ENCODE measurements at regions not wholly inside any gene's neighbourhood (a gene's known extent, or its start where the extent isn't known, plus 50 kb on each side); places are given as distances from the start of the nearest gene placed in this dataset.

GRCh38 chrX:39162322-39162735 lies 361.1 kb downstream of the MID1IP1 start:
- DNase-seq (ENCODE audit: low read depth): no peak
- no peak overlapping the region for H3K9ac ChIP-seq (ENCODE audit: low read length)
- no peaks in the 10 kb centered on the region for H3K9me3 ChIP-seq (ENCODE audit: control insufficient read depth, low read length)
- no peaks in the 10 kb centered on the region for H3K36me3 ChIP-seq (ENCODE audit: control insufficient read depth, insufficient read depth, low read length, severe bottlenecking)
- H3K27me3 ChIP-seq (replicated peaks; ENCODE audit: control insufficient read depth, insufficient read depth, low read length): peaks cover 76% of the 10 kb centered on the region
- no peaks in the 10 kb centered on the region for H3K4me1 ChIP-seq (ENCODE audit: control insufficient read depth, insufficient read depth, low read length)
- H3K4me3 ChIP-seq (ENCODE audit: low read length): no peak overlapping the region

DNA sequence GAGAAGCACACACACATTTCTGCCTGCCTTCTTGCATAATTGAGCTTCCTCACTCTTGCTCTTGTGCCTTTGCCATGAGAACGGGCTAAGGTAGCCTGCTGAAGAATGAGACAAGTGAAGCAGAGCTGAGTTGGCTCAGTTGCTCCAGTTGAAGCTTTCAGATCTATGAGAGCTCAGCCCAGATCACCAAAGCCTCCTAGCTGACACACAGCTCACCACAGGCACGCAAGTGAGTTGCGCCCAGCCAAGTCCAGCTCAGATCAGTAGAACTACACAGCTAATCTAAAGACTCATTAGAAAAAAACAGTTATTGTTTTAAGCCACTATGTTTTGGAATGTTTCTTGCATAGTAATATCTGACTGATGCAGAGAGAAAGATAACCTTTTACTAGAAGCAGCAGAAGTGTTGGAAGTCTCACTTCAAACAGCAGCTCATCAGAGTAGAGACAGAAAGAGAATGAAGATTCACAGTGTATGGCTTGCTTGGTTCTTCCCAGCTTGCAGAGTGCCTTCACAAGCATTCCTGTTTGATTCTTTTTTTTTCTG lies 362.4 kb downstream of the MID1IP1 start:
- no peaks in the 10 kb centered on the region for H3K9me3 ChIP-seq (ENCODE audit: control insufficient read depth, low read length)
- DNase-seq (ENCODE audit: low read depth): no peak
- H3K9ac ChIP-seq (ENCODE audit: low read length): no peak overlapping the region
- H3K4me1 ChIP-seq (ENCODE audit: control insufficient read depth, insufficient read depth, low read length): no peaks in the 10 kb centered on the region
- no peak overlapping the region for H3K4me3 ChIP-seq (ENCODE audit: low read length)
- H3K36me3 ChIP-seq (ENCODE audit: control insufficient read depth, insufficient read depth, low read length, severe bottlenecking): no peaks in the 10 kb centered on the region
- H3K27me3 ChIP-seq (replicated peaks; ENCODE audit: control insufficient read depth, insufficient read depth, low read length): peaks cover 74% of the 10 kb centered on the region

DNA sequence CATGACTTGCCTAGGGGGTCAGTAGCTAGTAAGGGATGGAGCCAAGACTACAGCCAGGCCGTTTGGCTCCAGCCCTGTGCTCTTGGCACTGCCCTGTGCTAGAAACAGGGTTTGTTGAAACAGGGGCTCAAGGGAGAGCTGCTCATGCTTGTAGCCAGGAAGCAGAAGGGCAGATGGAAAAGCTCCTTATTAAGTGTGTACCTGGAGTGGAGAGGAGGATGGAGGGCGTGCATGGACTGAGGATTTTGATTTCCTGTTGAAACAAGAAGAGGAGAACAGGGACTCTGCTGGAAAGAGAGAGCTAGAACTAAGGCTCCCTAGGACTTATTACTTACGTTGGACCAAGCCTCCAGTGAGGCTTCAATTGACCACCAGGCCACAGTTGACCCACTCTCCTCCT lies 363.0 kb downstream of the MID1IP1 start:
- H3K4me3 ChIP-seq (ENCODE audit: low read length): no peak overlapping the region
- no peaks in the 10 kb centered on the region for H3K4me1 ChIP-seq (ENCODE audit: control insufficient read depth, insufficient read depth, low read length)
- no peak for DNase-seq (ENCODE audit: low read depth)
- H3K36me3 ChIP-seq (ENCODE audit: control insufficient read depth, insufficient read depth, low read length, severe bottlenecking): no peaks in the 10 kb centered on the region
- H3K27me3 ChIP-seq (replicated peaks; ENCODE audit: control insufficient read depth, insufficient read depth, low read length): peaks cover 74% of the 10 kb centered on the region
- no peaks in the 10 kb centered on the region for H3K9me3 ChIP-seq (ENCODE audit: control insufficient read depth, low read length)
- no peak overlapping the region for H3K9ac ChIP-seq (ENCODE audit: low read length)

DNA sequence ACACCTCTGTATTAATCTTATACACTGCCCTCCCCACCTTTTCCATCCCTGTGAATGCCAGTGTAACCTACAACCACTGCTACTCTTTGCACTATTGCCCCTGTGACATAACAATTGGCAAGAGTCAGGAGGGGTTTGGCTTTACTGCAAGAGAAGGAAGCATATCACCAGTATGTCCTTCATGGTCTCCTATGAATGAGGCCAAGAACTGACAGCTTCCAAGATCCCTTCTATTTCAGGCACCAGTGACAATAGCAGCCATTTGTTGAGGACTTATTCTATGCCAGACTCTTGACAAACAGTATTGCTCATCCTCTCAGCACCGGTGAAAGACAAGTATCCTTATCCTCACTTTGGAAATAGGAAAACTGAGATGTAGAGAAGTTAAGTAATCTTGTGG lies 363.9 kb downstream of the MID1IP1 start:
- no peak overlapping the region for H3K4me3 ChIP-seq (ENCODE audit: low read length)
- DNase-seq (ENCODE audit: low read depth): no peak
- peaks cover 79% of the 10 kb centered on the region for H3K27me3 ChIP-seq (replicated peaks; ENCODE audit: control insufficient read depth, insufficient read depth, low read length)
- H3K4me1 ChIP-seq (ENCODE audit: control insufficient read depth, insufficient read depth, low read length): no peaks in the 10 kb centered on the region
- H3K36me3 ChIP-seq (ENCODE audit: control insufficient read depth, insufficient read depth, low read length, severe bottlenecking): no peaks in the 10 kb centered on the region
- H3K9ac ChIP-seq (ENCODE audit: low read length): no peak overlapping the region
- no peaks in the 10 kb centered on the region for H3K9me3 ChIP-seq (ENCODE audit: control insufficient read depth, low read length)

- Histone ChIP-seq H3K4me3 (ENCODE audit: low read length) (no peak overlapping the region), H3K27me3 (replicated peaks; ENCODE audit: control insufficient read depth, insufficient read depth, low read length) (peaks cover 79% of the 10 kb centered on the region), H3K9me3 (ENCODE audit: control insufficient read depth, low read length) (no peaks in the 10 kb centered on the region), H3K36me3 (ENCODE audit: control insufficient read depth, insufficient read depth, low read length, severe bottlenecking) (no peaks in the 10 kb centered on the region), H3K9ac (ENCODE audit: low read length) (no peak overlapping the region), H3K4me1 (ENCODE audit: control insufficient read depth, insufficient read depth, low read length) (no peaks in the 10 kb centered on the region)
- DNase-seq (ENCODE audit: low read depth): no peak
These were observed 364.5 kb downstream of the MID1IP1 start for GRCh38 chrX:39165773-39166172.

- H3K9me3 ChIP-seq (ENCODE audit: control insufficient read depth, low read length): peaks cover 7% of the 10 kb centered on the region
- no peaks in the 10 kb centered on the region for H3K4me1 ChIP-seq (ENCODE audit: control insufficient read depth, insufficient read depth, low read length)
- no peak for DNase-seq (ENCODE audit: low read depth)
- peaks cover 78% of the 10 kb centered on the region for H3K27me3 ChIP-seq (replicated peaks; ENCODE audit: control insufficient read depth, insufficient read depth, low read length)
- no peaks in the 10 kb centered on the region for H3K36me3 ChIP-seq (ENCODE audit: control insufficient read depth, insufficient read depth, low read length, severe bottlenecking)
- H3K9ac ChIP-seq (ENCODE audit: low read length): no peak overlapping the region
- H3K4me3 ChIP-seq (ENCODE audit: low read length): no peak overlapping the region
These were observed 366.5 kb downstream of the MID1IP1 start for GRCh38 chrX:39167791-39168190.

DNA sequence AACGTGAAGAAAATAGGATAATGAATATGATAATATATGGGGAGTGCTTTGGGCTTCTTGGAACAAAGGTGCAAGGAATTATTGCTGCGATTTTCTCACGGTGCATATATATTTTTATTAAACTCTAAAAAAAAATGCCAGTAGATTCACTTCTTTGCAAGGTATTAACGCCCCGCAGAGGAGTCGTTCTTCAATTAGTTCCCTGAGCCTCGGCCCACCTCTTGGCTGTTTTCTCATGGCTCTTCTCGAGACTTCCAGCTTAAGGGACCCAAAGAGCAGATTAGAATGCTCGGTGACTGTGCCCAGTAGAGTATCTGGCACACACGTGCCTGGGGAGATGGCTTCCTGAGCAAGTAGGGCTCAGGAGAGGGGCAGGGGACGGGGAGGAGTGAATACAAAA lies 367.4 kb downstream of the MID1IP1 start:
- Histone ChIP-seq H3K4me1 (ENCODE audit: control insufficient read depth, insufficient read depth, low read length) (no peaks in the 10 kb centered on the region), H3K9me3 (ENCODE audit: control insufficient read depth, low read length) (peaks cover 7% of the 10 kb centered on the region), H3K4me3 (ENCODE audit: low read length) (no peak overlapping the region), H3K36me3 (ENCODE audit: control insufficient read depth, insufficient read depth, low read length, severe bottlenecking) (no peaks in the 10 kb centered on the region), H3K9ac (ENCODE audit: low read length) (no peak overlapping the region), H3K27me3 (replicated peaks; ENCODE audit: control insufficient read depth, insufficient read depth, low read length) (peaks cover 70% of the 10 kb centered on the region)
- DNase-seq (ENCODE audit: low read depth): no peak

GRCh38 chrX:39169976-39170375 lies 368.7 kb downstream of the MID1IP1 start:
- Histone ChIP-seq H3K27me3 (replicated peaks; ENCODE audit: control insufficient read depth, insufficient read depth, low read length) (peaks cover 65% of the 10 kb centered on the region), H3K4me1 (ENCODE audit: control insufficient read depth, insufficient read depth, low read length) (peaks cover 1% of the 10 kb centered on the region), H3K9ac (ENCODE audit: low read length) (no peak overlapping the region), H3K4me3 (ENCODE audit: low read length) (no peak overlapping the region), H3K9me3 (ENCODE audit: control insufficient read depth, low read length) (peaks cover 7% of the 10 kb centered on the region), H3K36me3 (ENCODE audit: control insufficient read depth, insufficient read depth, low read length, severe bottlenecking) (no peaks in the 10 kb centered on the region)
- no peak for DNase-seq (ENCODE audit: low read depth)

DNA sequence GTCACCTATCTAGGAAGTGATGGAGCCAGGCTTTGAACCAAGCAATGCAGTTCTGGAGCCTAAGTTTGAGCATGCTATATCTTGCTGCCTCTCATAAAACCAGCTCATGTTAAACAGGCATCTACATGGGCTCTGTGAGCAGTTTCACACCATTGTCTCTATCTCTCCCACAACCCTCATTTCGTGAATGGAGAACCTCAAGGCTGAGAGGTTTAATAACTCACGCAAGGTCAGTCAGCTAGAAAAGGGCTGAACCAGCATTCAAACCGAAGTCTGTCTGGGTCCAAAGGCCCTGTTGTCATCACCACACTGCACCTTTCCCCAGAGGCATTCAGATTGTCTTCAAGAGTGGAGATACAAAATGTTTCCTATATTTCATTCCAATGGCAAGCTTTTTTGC lies 369.2 kb downstream of the MID1IP1 start:
- Histone ChIP-seq H3K36me3 (ENCODE audit: control insufficient read depth, insufficient read depth, low read length, severe bottlenecking) (no peaks in the 10 kb centered on the region), H3K4me1 (ENCODE audit: control insufficient read depth, insufficient read depth, low read length) (peaks cover 6% of the 10 kb centered on the region), H3K27me3 (replicated peaks; ENCODE audit: control insufficient read depth, insufficient read depth, low read length) (peaks cover 65% of the 10 kb centered on the region), H3K9ac (ENCODE audit: low read length) (no peak overlapping the region), H3K4me3 (ENCODE audit: low read length) (no peak overlapping the region), H3K9me3 (ENCODE audit: control insufficient read depth, low read length) (peaks cover 7% of the 10 kb centered on the region)
- no peak for DNase-seq (ENCODE audit: low read depth)

DNA sequence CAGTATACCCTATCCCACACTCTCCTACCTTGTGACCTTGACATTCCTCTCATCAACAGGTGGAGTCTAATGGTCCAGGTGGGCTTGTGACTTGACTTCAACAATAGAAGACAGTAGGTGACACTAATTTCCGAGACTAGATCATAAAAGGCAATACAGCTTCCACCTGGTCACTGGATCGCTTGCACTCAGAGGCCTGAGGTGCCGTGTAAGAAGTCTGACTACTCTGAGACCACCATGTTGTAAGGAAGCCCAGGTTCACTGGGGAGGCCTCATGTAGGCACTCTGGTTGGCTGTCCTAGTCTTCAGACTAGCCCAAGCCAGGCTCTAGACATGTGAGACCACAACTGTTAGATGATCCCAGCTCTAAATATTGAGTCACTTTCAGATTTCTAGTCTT lies 370.4 kb downstream of the MID1IP1 start:
- Histone ChIP-seq H3K9ac (ENCODE audit: low read length) (no peak overlapping the region), H3K4me3 (ENCODE audit: low read length) (no peak overlapping the region), H3K36me3 (ENCODE audit: control insufficient read depth, insufficient read depth, low read length, severe bottlenecking) (no peaks in the 10 kb centered on the region), H3K27me3 (replicated peaks; ENCODE audit: control insufficient read depth, insufficient read depth, low read length) (peaks cover 63% of the 10 kb centered on the region), H3K4me1 (ENCODE audit: control insufficient read depth, insufficient read depth, low read length) (peaks cover 8% of the 10 kb centered on the region), H3K9me3 (ENCODE audit: control insufficient read depth, low read length) (peaks cover 7% of the 10 kb centered on the region)
- DNase-seq (ENCODE audit: low read depth): no peak

- no peak for DNase-seq (ENCODE audit: low read depth)
- no peak overlapping the region for H3K9ac ChIP-seq (ENCODE audit: low read length)
These were observed 373.0 kb downstream of the MID1IP1 start for GRCh38 chrX:39174241-39174771.

More at GRCh38 chrX:39174241-39174771, 373.0 kb downstream of the MID1IP1 start:
- Histone ChIP-seq H3K36me3 (ENCODE audit: control insufficient read depth, insufficient read depth, low read length, severe bottlenecking) (no peaks in the 10 kb centered on the region), H3K4me3 (ENCODE audit: low read length) (no peak overlapping the region), H3K27me3 (replicated peaks; ENCODE audit: control insufficient read depth, insufficient read depth, low read length) (peaks cover 44% of the 10 kb centered on the region), H3K4me1 (ENCODE audit: control insufficient read depth, insufficient read depth, low read length) (peaks cover 8% of the 10 kb centered on the region), H3K9me3 (ENCODE audit: control insufficient read depth, low read length) (peaks cover 7% of the 10 kb centered on the region)
